C1 segment of cervical spinal cord (tissue), 14 donors: ENCODE measurements at regions not wholly inside any gene's neighbourhood (a gene's known extent, or its start where the extent isn't known, plus 50 kb on each side); places are given as distances from the start of the nearest gene placed in this dataset.

Experiments
- DNase-seq, 14 donors: peaks; one replicate each; lab custom pipeline; 2025; lab: John Stamatoyannopoulos, UW

DNA sequence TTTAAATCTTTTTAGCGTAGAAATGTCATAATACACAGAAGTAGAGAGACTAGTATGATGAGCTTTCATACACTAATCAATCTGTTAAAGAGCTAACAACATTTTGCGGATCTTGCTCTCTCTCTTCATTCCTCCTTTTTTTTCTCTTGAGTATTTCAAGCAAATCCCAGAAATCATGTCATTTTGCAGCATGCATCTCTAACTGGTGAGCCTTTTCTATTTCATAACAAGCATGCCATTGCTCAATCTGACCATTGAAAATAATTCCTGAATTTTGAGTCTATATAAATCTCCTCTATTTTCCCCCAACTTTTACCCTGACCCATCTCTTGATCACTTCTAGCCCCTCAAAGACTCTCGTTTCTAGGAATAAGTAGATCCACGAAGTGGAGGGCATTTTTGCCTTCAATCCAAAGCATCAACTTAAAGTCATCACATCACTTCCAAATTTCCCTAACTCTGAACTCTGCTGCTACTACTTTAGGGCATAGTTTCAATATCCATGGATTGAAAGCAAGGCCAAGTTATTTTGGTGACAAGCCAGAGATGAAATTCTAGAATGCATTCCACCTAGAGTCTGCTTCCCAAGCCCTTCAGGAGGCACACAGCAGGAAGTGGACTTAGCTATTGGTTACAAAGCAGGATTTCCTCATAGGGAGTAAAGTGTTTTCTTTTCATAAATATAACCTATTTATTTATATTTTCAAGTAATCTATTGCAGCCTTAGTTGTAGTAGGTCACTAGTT is 253.5 kb upstream of the ZPLD1 start:
- no peak for DNase-seq

DNA sequence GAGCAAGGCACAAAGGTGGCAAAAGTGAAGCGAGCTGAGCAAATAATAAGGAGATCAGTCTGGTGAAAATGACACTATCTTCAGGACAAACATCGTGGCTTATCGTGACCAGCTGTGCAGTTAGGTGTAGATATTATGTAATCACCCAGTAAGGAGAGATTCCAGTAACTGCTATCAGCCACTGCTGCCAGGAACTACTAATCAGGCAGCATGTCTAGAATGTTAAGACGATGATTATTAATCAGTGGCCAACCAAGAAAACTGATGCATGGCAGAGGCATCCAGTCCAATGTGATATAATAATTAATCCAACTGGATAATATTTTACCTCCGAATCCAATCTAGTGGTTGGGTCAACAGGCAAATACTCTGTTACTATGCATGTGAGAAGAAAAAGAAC is 252.7 kb upstream of the ZPLD1 start:
- DNase-seq, result no peak

DNA sequence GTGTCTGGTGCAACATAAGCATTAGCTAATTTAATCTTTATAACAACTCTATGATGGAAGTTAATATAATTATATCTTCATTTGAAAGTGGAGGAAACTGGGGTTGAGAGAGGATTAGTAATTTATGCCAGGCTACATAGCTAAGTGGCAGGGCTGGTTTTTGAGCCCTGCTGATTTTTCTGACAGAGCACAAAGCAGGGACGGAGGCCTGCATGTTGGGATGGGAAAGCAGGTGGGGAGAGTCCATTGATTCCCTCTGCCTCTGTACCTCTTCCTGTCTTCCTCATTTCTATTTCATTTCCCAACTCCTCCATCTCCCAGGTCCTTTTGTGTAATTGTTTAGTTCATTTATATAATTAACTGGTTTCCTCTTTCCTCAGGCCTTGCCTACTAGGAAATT is 251.6 kb upstream of the ZPLD1 start:
- no peak for DNase-seq

DNA sequence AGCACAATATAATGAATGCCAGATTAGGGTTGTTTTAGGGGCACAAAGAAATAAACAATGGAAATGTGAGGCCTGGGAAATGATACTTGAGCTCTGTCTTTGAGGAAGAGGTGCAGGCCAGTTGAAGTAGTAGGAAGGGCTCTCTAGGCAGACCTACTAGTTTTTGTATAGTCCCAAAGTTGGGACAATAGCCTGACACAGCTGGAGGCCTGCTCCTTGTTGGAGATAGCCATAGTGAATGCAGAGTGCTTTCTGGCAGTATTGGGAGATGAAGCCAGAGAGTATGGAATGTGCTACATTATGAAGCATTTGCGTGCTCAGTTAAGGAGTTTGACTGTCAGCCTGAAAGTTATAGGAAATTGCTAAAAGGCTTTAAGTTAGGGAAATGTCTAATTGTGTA is 251.2 kb upstream of the ZPLD1 start:
- DNase-seq, result no peak

DNA sequence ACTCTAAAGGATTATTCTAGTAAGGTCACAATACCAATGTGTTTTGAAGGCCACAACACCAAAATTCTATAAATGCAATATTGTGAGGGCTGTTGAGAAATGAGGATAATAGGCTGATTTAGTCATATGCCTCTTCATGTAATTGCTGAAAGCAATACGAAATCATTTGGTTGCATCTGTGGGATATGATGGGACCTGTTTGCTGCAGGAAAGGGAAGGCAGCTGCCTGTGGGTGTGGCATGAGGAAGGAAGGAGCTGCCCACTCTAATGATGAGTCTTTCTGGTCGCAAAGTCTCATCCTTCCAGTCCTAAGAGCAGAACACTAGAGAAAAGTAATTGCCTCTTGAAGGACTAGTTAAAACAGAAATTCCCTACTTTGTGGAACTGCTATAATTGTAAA is 245.3 kb upstream of the ZPLD1 start:
- no peak for DNase-seq

DNA sequence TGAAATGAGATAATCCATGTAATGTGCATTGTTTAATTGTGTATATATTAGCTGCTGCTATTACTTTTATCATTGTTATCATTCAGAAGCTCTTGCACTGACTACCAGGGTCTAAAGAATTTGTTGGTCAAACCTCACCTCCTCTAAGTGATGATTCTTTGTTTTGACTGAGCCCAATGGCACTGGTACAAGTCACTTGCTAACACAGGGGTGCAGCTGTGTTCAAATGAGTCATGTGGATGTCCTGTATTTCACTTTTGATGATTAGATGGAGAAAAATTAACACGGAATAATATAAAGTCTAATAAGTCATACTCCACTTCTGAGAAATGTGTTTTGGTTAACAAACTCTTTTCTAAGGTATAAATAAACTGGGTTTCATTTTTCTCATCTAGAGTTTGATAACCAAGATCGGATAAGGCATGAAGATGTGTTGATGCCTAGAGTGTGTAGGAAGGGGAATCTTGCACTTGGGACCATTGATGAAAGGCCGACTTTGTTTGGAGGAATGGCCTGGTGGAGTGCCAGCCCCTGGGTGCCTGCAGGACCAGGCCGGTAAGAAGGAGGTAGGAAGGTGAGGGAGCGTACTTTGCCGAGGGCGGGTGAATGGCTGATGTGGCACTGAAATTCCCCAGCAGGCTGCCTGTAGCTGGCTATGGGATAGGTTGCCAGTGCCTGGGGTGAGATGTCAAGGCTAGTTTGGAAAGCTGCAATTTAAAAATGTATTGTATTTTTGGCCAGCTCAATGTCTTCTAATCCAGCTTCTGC is 244.7 kb upstream of the ZPLD1 start:
- DNase-seq, result no peak

DNA sequence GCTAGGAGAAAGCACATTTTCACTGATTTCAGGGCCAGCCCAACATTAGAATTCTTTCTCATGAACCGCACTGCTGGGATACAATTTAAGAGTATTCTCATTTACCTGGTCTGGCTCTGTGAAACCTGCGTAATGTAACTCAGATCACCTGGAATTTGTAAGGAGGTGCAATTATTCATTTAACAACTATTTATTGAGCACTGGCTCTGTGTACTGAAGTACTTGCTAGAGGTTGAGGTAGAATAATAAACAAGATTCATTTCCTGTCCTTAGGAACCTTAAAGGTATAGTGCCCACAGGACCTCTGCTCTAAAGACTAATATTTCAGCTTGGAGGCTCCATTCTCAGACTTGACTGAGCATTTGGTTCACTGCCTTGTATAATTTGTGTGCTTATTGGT is 242.2 kb upstream of the ZPLD1 start:
- DNase-seq, result no peak

DNA sequence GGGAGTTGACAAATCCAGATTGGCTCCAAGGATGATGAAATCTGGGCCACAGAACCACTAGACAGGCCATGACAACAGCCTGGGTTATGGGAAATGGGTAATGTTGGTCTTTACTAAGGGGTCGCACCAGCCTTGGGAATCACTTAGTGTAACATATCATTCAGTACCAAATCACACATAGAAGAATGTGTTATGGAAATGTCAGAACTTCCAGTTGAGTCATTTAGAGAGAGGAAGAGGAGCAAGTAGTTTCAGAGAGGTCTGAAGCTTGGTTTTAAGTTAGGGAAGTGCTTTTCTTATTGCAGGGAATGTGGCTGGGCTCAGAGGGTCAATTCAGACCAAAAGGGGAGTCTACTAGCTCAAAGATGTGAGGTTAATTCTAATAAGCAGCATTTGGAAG is 241.6 kb upstream of the ZPLD1 start:
- no peak for DNase-seq

DNA sequence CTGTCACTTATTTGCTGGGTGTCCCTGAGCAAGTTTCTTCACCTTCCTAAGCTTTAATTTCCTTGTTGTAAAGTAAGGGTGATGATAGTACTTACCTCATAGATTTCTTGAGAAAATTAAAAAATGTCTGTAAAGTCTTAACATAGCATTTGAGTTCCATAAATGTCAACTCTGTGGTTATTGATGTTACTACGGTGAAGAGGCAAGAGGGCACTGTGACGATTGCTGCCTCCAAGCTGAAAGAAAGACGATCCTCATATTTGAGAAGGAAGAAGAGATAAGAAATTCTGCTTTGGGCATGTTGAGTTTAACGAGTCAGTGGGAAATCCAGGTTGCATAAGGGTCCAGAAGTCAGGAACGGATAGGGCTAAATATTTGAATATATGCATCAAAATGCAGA is 240.8 kb upstream of the ZPLD1 start:
- no peak for DNase-seq

DNA sequence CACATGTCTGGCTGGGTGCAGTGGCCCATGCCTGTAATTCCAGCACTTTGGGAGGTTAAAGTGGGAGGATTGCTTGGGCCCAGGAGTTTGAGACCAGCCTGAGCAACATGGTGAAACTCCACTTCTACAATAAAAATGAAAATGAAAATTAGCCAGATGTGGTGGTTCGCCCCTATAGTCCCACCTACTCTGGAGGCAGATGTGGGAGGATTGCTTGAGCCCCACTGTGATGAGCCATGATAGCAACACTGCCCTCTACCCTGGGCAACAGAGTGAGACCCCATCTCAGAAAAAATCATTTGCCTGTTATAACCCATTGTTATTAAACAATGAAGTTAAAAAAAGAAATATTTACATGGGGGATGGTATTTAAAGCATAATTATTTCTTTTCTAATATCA is 240.1 kb upstream of the ZPLD1 start:
- no peak for DNase-seq

DNA sequence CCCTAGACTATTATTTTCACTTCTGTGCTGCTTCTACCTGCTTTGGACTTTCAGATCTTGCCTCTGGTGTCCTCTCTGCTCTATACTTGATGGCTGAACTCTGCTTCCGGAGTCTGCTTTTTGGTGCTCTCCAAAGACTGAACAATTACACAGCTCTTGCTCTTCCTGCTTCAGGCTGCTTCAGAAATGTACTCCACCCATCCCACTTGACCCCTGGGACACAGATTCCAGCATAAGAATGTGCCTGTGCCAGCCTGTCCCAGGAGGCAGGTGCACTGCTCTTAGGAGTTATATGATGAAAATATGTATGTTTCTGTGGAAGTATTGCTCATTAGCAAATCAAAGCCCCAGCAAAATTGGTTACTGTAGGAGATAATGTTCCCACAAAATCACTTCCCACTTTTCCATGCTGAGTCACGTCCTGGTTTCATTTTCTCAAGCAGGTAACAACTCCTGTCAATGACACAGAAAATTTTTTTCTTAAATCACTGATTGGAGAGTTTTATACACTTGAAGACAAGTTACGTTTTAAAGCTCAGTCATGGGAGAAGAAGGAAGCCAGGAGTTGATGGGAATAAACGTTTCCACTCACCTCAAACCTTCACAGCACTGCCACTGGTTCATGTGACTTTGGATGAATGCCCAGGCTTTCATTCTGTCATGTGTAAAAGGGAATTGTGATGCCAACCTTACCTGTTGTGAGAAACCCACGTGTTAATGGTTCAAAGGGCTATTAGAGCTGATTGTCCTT is 239.4 kb upstream of the ZPLD1 start:
- DNase-seq, result no peak

DNA sequence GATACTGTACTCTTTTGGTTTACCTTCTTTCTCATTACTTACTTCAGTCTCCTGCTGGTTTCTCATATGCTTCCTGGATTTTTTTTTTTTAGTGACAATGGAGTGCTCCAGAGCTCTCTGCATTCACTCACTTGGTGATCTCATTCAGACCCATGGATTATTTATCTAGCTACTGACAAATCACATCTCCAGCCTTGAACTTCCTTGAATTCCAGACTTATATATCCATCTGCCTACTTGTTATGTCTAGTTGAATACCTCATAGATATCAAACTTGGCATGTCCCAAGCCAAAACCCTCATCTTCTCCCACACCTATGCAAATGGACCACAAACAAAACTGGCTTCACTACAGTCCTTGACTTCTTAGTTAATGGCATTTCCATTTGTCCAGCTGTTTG is 234.7 kb upstream of the ZPLD1 start:
- DNase-seq, result no peak

DNA sequence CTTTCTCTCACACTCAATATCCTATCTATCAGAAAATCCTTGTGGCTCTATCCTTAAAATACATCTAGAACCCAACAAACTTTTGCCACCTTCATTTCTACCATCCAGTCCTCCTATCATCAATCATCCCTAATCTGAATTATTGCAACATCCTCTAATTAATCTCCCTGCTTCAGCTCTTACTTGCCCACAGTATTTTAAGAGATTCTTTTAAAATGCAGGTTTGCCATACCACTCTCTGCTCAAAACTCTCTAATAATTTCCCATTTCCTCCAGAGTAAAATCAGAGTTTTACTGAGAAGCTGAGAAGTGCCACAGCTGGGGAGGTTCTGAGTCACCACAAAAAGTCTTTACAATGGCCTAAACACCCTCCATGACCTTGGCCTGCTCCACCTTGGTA is 234.3 kb upstream of the ZPLD1 start:
- DNase-seq, result no peak

DNA sequence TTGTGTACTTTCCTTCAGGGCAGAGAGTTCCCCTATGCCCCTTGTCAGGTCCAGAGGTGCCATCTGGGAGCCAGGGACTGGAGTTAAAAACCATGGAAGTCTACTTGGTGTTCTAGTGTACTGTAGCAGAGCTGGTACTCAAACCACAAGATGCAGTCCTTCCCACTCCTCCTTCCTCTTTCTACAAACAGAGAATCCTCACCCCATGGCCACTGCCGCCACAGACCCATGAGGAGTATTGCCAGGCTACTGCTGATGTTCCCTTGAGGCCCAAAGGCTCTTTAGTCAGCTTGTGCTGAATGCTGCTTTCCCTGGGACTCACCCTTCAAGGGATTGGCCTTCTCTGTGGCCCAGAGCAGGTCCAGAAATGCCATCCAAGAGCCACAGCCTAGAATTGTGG is 229.2 kb upstream of the ZPLD1 start:
- DNase-seq, result peak in 2 of 14 donors; percentile 1 to 16

DNA sequence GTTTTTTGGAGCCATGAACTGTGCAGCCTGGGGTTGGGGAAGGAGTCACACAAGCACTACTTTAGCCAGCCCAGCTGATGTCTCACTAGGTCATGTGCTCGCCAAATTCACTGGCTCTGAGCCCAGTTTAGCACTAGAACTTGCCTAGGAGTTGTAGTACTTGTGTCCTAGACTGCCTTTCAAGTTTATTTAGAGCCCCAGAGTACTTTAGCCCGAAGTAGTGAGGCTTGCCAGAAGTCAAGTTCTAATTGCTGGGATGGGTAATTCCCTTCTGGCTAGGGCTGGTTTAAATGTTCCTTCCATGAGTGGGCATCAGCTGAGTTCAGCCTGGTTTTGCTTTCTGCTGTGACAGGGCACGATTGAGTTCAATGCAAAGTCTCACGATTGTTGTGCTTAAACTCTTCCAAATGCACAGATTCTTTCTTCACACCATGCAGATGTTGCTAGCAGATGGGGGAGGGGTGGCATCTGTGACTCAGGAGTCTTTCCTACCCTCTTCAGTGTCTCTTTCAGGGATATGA is 228.2 kb upstream of the ZPLD1 start:
- DNase-seq, result peak in 2 of 14 donors; percentile 3 to 8

DNA sequence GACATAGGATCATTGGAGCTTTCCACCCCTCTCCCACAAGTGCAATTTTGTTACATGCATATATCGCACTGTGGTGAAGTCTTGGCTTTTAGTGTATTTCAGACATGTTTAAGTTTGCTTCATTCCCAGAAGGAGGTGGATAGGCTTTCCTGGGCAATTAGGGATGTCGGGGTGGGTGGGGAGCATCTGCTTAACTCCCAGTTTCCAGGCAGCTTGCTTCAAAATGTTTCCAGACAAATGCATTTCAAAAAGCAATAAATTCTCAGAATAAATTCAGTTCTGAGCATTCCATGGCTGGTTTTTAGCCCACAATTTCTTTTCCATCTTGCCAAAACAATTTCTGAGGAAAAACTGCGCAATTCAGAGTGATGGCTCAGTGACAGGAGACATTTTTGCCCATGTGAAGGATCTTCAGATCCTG is 227.7 kb upstream of the ZPLD1 start:
- no peak for DNase-seq

DNA sequence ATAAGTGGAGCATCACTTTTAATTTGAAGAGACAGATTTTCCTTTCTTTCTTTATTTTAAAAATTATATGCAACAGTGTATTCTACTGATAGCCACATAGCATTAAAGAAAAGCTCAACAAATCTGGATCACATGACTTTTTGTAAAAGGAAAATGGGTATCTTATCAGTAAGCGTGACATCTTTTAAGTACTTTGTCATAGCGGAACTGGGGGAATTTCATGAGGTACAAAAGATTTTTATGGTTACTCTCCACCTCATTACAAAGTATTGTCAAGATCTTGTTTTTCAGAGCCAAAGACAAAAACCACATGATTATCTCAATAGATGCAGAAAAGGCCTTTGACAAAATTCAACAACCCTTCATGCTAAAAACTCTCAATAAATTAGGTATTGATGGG is 219.6 kb upstream of the ZPLD1 start:
- DNase-seq, result no peak

DNA sequence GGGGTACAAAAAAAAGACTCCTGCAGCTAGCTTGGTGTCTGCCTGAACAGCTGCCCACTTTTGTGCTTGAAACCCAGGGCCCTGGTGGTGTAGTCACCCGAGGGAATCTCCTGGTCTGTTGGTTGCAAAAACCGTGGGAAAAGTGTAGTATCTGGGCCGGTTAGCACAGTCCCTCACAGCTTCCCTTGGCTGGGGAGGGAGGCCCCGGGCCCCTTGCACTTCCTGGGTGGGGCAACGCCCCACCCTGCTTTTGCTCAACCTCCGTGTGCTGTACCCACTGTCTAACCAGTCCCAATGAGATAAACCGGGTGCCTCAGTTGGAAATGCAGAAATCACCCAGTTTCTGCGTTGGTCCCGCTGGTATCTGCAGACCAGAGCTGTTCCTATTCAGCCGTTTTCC is 211.7 kb upstream of the ZPLD1 start:
- DNase-seq, result no peak

DNA sequence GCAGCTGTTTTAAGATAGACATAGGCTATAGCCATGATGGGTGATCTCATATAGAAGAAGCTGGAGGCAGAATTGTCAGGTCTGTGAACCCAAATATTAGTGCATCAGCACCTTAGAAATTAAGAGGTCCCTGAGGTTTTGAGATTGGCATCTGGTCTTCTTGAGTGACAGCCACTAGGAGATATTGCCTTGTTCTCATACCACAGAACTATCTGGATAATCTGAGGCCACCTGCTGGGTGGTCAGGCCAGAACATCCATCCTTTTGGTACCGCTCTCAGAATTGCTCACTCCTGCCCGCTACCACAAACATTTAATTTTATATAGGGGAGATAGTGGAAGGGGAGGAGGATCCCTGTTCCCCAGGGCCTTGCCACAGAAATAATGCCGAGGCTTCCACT is 210.6 kb upstream of the ZPLD1 start:
- no peak for DNase-seq

DNA sequence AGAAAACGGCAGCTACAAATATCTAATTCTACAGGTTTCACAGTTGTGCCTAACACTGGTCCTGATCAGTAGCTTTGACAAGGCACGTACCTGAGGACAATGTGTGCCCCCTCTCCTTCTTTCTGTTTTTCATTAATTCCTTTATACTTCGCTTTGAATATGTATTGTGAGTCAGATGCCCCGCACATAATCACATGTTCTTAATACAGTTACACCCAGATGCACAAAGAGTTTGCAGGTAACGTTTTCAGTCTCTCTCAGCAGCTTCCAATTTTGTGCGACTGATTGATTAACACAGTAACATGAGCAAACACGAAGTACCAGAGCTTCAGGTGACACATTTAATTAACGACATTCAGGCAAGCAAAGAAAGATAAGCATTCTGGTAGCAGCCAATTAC is 209.8 kb upstream of the ZPLD1 start:
- DNase-seq, result no peak

DNA sequence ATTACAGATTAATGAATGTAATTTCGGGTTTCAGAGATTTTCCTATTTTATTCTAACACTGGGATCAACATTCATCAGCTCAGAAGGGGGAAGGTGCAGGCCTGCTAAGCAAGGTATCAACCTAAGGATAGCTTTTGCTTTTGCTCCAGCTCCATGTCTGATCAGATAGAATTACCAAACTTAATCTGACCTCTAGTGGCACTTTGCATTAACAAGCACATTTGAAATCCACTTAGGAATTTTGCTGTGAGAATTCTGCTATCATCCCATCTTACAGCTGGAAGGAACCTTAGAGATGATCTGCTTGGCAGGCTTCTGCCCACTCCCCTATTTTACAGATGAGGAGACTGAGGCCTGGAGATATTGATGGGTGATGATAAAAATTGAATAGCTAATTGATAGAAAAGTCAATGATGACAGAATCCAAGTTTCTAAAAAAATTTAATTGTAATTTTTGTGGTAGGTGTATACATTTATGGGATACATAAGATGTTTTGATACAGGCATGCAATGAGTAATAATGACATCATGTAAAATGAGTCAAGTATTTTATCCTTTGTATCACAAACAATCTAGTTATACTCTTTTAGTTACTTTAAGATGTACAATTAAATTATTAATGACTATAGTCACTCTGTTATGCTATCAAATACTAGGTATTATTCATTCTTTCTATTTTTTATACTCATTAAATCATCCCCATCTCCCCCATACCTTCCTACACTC is 209.2 kb upstream of the ZPLD1 start:
- DNase-seq, result peak in 1 of 14 donors; percentile 5

DNA sequence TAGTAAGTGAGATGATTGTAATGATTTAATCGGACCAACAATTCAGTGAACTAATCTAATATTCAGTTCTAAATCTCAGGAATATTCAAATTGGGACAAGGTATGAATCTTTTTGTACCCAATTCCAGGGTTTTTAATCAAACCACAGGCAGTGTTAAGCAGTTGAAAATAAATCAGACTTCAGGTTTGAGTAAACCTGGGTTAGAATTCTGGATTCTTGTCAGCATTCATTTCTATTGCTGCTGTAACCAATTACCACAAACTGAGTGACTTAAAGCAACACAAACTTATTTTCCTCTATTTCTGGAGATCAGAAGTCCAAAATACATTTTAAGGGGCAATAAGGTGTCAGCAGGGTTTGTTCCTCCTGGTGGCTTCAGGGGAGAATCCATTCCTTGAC is 208.4 kb upstream of the ZPLD1 start:
- no peak for DNase-seq
